ELR (cell line): ENCODE measurements at regions not wholly inside any gene's neighbourhood (a gene's known extent, or its start where the extent isn't known, plus 50 kb on each side); places are given as distances from the start of the nearest gene placed in this dataset.
"Not testable (repeated sequence)": the region's sequence is repeated elsewhere in the genome, so short reads cannot be mapped to it uniquely, and the experiment has no call there.

Experiments
- DNase-seq: peaks from one replicate; pipeline ENCODE4 v3.0.0-alpha.2; 2015; ENCODE audit warnings: low read depth

DNA sequence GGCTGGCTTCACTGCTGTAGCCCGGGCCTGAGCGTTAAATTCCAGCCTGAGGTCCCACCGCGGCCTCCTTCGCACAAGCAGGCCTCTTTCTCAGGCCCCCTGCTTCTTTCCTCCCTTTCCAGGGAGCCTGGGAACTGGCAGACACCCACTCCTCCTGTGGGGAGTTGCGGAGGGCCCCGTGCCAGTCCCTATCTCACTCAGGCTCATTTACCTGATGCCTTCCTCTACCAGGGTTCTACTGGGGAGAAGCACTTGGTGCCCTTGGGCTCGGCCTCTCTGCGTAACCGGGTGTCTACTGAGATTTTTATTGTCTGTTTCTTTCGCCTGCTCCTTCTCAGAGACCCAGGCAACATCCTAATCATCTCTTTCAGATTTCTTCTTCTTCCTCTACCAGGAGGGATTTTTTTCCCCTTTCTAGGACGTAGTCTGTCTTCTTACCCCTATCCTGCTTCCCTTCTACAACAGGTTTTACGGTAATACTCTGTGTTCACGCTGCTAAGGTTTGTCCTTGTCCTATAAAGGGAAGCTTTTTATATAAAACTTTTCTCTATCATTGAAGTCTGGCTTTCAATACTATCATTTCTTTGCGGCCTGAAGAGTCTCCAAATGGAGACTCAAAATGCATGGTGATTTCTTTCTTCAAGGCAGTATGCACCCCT, 135.4 kb upstream of the GPR12 start:
- no peak for DNase-seq

DNA sequence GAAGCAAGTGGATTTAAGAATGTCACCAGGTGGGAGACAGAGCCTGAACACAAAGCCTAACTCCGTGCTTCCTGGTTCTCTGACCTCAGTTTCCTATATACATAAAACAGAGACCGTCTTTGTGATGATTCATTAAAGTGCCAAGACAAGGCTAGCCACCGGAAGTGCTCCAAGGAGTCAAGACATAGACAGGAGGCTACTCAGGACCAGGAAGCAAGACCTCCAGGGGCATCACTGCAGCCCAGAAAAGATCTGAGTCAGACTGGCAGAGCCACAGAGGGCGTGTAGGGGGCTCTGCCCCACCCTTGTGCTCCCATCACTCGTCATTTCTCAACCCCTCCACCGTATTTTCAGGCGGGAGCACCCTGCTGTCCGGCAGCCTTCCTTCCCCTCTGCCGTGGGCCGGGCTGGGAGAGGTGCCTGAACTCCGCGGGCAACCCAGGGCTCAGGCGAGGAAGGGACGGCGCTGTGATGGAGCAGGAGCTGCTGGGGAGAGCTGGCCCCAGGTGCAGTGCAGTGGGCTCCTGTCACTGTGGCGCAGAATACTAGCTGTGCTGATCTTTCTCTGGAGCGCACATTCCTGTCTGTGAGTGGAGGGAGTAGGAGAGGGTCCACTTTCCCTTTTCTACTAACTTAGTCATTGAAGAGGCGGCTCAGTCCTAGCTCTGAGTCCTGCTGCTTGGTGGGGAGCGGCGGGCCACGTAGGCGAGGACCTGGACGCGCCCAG, 134.7 kb upstream of the GPR12 start:
- peak; percentile 47 for DNase-seq

DNA sequence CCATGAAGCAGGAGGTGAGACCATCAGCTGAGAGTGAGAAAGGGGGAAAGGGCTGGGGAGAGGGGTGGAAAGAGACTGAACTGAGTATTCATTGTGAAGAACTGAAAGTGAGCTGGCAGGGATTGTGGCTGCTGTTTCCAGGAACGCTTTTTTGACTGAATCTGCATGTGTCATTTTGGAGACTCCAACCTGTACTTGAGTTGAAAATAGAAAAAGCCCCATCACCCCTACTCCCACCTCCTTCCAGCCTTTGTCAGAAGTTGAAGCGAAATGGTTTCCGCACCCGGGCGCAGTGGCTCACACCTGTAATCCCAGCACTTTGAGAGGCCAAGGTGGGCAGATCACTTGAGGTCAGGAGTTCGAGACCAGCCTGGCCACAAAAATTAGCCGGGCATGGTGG, 128.0 kb upstream of the GPR12 start:
- no peak for DNase-seq

DNA sequence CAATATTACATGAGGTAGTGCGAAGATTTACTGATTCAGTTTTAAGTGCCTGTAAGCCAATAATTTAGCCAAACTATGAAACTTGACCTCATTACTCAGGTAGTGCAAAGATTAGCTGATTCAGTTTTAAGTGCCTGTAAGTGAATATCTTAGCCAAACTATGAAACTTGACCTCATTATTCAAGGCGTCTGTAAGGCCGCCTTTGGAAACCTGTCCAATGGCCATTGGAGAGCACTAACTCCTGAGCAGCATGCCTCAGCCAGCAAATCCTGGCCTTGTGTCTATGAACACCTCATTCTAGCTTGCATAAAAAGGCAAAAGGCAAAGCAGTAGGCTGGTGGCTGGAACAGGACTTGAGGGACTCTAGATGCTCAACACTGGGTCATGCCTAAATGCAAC, 127.0 kb upstream of the GPR12 start:
- no peak for DNase-seq

DNA sequence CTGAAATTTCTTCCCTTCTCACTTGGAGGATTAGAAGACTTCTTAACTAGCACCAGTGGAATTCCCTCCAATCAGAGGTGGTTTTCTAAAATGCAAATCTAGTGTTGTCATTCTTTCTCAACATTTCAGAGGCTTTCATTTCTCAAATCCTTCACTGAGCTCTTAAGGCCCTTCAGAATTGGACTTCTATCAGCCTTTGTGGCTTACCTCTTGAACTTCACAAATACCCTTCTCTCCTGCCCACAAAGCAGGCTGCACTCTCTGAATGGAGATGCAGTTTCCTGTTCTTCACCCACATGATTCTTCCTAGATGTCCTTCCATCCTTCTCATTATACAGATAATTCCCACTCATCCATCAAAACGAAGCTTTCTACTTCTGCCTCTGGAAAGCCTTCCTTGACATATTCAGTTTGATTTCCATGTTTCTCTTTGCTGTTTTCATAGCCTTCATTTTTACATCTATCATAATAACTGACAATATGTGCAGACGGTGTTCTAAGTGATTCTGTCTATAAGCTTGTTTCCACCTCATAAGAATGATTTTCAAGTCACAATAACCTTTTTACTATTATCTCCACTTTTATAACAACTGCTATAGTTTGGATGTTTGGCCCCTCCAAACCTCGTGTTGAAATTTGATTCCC, 123.1 kb upstream of the GPR12 start:
- no peak for DNase-seq

DNA sequence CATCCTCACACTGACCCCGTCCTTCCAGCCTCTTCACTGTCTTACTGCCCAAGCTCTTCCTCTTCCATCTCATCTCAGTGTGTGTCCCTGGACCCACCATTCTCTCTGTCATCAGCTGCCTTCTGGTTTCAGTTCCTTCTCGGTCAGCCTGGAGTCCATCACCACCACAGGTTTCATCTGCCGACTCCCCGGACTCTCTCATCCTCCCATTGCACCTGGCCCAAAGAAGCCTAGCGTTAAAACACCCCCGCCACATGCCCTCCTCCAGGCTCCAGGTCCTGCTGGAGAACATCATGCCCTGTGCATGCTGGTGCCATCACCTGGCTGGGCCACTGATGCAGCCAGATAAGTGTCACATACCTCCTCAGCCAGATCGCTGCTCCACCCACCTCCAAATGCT, 122.1 kb upstream of the GPR12 start:
- no peak for DNase-seq

DNA sequence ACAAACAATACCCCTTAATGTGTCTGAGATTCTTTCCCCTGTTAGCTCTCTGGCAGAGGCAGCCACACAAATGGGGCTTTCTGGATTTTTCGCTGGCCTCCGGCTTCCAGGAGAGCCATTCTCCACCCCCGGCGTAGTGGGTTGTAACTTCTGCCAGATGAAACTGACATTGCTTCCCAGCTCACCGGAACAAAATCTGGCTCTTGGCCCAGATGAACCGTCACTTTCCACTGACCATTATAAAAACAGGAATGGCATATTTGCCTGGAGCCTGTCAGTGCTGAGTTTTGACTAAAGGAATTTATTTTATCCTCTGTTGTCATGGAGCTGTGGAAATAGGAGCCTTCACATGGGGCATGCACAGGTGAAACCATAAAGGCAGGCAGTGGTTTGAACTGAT, 120.6 kb upstream of the GPR12 start:
- DNase-seq, result no peak

DNA sequence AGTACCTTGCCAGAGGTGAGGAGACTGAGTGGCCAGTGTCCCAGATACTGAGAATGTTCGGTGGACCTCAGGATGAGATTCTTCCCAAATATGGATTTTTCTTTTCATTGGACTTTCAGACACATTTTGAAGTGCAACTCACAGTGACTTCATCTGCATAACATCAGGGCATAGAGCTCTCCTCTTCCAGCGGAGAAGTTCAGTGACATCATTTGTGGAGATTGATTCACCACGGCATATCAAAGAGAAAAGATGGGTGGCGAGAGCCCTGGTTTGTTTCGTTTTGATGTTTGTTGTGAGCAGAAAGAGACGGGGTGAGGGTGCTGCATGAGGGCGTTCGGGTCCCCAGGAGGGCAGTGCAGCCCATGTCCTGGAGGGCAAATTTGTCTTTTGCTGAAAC, 120.1 kb upstream of the GPR12 start:
- DNase-seq, result no peak

DNA sequence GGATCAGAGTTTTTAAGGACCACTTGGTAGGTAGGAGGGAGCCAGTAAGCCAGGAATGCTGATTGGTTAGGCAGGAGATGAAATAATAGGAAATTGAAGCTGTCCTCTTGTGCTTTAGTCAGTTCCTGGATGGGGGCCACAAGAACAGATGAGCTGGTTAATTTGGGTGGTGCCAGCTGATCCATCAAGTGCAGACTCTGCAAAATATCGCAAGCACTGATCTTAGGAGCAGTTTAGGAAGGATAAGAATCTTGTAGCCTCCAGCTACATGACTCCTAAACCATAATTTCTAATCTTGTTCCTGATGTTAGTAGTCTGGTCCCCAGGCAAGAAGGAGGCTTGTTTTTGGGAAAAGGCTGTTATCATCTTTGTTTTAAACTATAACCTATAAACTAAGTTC, 117.9 kb upstream of the GPR12 start:
- no peak for DNase-seq

DNA sequence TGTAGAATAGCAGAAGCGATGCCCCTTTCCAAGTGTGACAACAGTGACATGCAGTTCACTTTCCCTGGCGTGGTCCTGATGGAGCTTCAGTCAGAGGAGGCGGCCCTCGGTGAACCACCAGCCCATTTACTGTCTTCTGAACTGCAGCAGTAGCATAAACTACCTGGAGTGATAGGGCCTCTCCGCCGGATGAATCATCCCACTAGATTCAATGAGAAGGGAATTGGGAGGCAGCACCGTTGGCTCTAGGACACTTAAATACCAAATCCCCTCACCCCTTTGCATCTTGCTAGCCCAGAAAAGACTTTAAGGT, 112.8 kb upstream of the GPR12 start:
- no peak for DNase-seq

DNA sequence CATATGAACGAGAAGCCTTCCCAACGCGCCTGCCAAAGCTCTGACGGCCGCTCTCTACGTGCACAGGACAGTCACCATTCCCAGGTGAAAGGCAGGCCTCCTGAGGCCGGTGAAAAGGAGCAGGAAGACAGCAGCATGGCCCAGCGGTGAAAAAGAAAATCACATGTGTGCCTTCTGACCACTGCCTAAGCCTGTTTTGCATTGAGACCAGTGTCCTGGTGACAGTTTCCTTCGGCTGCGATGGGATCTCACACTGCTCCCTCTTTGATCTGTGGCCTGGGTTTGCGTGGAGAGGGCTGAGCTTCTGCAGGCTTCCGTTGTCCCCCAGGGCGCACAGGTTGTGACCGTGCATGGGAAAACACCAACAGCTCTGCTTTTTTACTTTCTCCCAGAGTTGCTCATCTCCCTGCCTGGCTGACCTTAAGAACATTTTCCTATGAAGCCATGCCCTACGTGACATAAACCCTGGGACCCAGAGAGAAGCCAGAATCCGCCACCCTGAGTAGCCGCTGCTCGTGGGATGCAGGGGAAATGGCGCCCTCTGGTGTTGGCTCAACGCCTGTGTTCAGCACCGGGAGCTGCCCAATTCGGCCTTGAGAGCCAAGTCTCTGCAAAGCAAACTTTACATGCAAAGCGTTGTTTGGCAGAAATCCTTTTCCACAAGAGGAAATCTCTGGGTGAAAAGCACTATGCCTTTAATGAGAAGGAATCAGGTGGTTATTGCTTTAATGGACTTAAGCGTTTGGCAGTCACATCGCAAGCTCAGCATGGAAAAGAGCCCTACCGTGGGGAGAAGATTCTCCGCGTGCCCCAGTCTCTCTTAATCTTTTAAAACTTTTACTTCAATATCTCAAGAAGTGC, 112.2 kb upstream of the GPR12 start:
- peak; percentile 64 for DNase-seq

DNA sequence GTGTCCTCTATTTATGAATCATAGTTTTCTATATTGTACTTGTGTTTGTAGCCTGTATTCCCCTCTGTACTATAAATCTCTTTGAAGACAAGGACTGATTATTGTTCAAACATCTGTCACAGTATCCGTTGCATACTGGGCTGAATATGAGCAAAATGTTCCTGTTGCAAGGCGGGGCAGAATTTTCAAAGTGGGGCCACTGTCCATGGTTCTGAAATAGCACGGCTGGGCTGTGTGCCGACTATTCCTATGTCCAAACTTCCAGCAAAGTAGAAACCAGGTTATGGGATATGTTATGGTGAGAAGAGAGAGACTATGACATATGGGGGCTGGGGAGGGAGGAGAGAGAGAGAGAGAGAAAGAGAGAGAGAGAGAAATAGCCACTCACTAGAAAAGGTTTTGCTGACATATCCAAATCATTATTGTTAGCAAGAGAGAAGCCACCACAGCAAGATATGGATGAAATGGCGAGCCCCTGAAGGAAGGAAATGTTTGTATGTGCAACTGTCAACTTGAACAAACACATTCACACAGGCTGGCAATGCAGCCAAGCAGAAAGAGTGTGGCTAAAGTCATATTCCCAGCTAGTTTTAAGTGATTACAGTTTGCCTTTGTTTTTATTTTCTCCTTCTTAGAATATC, 107.0 kb upstream of the GPR12 start:
- peak; percentile 26 for DNase-seq

DNA sequence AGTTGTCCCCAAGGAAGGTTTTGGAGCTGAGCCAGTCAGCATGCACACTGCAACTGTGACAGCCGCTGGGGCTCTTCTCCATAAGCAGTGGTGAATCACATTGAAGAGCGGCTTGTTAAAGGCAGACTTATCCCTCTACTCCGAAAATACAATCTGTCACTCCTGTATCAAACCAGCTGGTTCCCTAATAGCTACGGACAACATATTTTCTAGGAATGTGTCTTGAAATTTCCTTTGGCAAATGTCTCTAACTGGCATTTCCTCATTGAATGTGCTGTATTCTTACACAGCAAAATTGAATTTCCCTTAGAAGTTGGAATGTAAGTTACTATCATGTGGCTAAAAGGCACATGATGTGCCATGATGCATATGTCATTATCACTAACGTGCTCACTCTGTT, 104.0 kb upstream of the GPR12 start:
- DNase-seq, result no peak

DNA sequence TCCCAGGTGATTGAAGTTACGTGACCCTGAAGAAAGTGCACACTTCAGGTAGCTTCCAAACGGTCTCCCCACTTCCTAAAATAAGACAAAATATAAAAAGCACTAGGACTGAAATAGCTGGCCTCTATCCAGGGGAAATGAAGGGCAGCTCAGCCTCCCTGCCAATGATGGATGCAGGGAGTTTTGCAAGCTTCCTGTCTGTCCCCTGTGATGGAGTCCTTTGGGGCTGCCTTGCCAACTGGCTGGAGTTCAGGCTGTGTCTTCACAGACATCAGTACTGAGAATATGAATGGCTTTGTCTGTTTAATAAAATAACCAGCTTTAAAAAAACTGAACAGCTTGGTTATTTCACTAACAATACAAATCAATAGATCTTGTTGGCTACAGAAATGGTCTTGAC, 101.4 kb upstream of the GPR12 start:
- DNase-seq, result no peak

DNA sequence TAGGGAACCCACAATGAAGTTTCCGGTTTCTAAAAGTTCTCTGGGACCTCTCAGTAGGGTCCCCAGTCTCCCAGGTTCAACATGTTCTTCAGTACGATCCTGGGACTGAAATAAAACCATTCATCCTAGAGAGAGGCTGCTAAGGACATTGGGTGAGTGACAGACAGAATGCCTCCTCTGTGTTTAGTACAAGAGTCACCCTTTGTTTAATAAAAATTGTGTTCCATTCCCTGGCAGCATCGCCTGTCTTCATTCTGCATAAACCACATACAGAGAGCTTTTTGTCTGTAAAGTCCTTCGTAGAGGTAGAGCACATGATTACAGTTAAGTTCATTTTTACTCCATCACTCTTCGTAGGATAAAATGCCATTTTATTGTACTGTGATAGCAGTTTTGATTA, 95.3 kb upstream of the GPR12 start:
- no peak for DNase-seq

DNA sequence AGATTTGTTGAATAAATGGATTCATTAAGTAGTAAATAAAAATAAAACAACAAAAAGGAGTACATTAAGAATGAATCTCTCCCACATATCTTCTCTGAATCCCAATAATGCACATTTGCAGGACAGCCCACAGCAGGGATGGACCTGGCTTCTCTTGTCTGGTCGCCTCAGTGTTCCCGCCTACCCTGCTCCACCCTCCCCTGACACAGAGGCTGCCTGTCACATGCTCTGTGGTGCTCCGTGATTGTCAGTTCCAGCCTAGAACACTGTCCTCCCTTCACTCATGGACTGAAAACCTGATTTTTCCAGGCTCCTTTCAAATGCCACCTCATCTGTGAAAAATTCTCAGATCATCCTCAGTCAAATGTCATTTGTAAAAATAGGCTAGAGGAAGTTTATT, 94.5 kb upstream of the GPR12 start:
- DNase-seq, result no peak

DNA sequence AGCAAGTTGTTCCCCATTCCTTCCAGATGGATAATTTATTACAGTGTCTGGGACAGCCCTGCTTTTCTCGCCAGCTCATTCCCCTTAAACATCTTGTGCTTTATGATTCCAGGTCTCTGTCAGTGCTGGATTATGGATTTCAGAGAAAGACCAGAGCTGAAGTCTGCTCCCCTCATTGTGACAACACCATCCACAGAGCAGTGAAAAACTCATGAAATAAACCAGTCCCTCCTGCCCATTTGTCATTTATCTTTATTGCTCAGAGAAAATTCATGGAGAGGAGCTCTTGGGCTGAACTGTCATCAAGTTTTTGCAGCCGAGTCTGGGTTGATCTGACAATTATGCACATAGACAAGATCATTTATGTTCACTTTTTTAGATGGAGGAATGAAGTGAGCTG, 92.7 kb upstream of the GPR12 start:
- DNase-seq, result no peak

DNA sequence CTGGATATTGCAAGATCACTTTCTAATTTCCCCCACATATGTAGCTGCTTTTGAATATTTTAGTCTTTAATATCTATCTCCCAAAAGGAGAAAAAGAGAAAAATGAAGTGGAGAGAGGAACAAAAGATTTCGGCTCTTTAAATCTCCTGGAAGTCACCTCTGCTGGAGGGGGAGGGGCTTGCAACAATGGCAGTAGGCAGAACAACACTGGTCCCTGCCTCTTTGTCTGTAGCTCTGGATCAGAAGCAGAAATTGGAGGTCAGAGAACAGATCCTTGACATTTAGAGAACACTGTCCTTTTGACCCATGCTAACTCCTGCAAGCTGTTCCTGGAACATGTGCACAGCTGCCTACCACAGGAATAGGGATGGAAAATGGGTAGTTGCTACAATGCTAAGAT, 86.7 kb upstream of the GPR12 start:
- no peak for DNase-seq

DNA sequence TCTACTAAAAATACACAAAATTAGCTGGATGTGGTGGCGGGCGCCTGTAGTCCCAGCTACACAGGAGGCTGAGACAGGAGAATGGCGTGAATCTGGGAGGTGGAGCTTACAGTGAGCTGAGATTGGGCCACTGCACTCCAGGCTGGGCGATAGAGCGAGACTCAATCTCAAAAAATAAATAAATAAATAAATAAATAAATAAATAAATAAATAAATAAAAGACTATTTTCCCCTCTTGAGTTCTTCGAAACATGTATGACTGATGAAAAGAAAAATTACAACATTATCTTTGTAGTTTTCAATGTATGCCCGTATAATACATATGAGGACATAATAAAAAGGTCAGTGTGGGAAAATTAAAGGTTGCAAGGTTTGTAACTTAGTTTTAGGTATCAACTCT, 84.5 kb upstream of the GPR12 start:
- not testable (repeated sequence) for DNase-seq

DNA sequence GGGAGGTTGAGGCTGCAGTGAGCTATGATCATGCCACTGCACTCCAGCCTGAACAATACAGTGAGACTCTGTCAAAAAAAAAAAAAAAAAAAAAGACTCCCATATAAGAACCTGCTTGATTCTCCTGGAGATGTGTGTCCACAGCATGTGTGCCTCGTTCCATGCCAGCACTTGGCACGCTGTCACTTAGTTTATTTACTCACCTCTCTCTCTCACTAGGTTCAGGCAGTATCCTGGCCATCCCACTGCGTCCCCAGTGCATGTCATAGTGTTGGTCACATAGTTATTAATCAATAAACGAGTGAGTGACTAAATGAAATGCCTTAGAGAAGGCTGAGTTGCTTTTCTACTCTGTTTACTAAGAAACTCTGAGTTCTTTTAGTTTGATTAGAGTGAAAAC, 79.1 kb upstream of the GPR12 start:
- DNase-seq, result no peak

DNA sequence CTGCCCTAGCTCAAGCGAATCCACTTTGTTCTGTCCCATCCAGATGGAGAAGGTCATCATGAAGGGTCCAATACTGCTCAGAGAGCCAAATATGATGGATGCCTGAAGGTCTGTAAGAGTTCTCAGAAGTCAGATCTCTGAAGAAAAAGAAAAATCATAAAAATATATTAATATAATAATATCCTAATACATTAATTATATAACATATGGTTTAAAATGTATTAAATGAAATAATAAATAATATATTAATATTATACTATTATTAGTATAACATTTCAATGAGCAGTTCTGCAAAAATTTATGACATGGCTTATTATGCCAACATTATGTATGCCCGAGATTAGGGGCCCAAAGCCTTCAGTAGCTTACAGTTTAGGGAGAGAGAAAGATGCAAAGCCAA, 78.2 kb upstream of the GPR12 start:
- DNase-seq, result no peak

DNA sequence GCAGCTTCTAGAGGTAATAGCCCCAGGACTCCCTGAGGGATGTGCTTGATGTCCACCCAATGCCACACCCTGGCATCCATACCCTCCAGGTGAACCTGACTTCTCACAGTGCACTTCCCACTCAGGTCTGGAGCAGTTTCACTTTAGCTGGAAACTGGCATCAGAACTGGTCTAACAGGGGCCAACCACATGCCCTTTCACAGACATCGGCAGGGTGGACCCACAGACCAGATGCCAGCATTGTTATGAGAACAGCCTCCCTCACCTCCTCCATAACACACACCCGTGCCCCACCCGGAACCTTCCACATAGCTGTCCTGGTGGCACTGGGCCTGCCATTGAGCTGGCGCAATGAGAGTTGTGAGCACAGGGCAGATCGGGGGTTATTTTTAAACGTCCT, 77.4 kb upstream of the GPR12 start:
- no peak for DNase-seq
